Right cardiac atrium (tissue), 5 donors: ENCODE measurements at regions not wholly inside any gene's neighbourhood (a gene's known extent, or its start where the extent isn't known, plus 50 kb on each side); places are given as distances from the start of the nearest gene placed in this dataset.
"Not testable (repeated sequence)": the region's sequence is repeated elsewhere in the genome, so short reads cannot be mapped to it uniquely, and the experiment has no call there.

Source experiments
- ATAC-seq, 2 donors: fragments of 200-7000 bp; cut with Tn5 transposase; one replicate each; pipeline versions ENCODE4 v1.8.0 to v1.9.1; 2020; ENCODE audit warnings: moderate library complexity in 2 of 2, mild to moderate bottlenecking in 1 of 2
- DNase-seq, 3 donors: peaks; one replicate each; pipeline ENCODE4 v3.0.0-alpha.2; 2020
- H3K27ac ChIP-seq: one replicate; pipeline ENCODE4 v1.5.1; 2013; ENCODE audit warnings: mild to moderate bottlenecking, low read length, control low read depth, moderate library complexity
- H3K27me3 ChIP-seq: one replicate; pipeline ENCODE4 v1.6.1; 2013; ENCODE audit not compliant: control insufficient read depth, insufficient read depth
- H3K4me1 ChIP-seq: one replicate; pipeline ENCODE4 v1.6.1; 2013; ENCODE audit warnings: low read length; ENCODE audit not compliant: control insufficient read depth, insufficient read depth
- H3K4me3 ChIP-seq: one replicate; pipeline ENCODE4 v1.5.1; 2013; ENCODE audit warnings: low read length, control low read depth
- H3K9me3 ChIP-seq: one replicate; pipeline ENCODE4 v1.6.1; 2013; ENCODE audit warnings: low read length; ENCODE audit not compliant: control insufficient read depth
- WGBS: extraction: QIAGEN DNeasy Blood & Tissue Kit; methylation state at CpG from one replicate; pipeline ENCODE4 v1.1.7; 2013; 5-methylcytosine and 5-hydroxymethylcytosine counted together
- intact Hi-C, 4 donors: fragments of 100-400 bp; cut with DNase I; formaldehyde crosslinking; loops; one replicate each; pipeline versions ENCODE4 v1.11.0 to v1.14.0; 2022 to 2023
- donor health status: healthy with polysubstance abuse.
- donor health status: DM: no; HTN: yes; CAD: no.
- donor health status: DM: no; HTN: no; CAD: no.
- donor health status: DM: no; HTN: yes; CAD: no; lungs with severe emphysema.
- donor health status: DM: yes; HTN: yes; CAD: no.

DNA sequence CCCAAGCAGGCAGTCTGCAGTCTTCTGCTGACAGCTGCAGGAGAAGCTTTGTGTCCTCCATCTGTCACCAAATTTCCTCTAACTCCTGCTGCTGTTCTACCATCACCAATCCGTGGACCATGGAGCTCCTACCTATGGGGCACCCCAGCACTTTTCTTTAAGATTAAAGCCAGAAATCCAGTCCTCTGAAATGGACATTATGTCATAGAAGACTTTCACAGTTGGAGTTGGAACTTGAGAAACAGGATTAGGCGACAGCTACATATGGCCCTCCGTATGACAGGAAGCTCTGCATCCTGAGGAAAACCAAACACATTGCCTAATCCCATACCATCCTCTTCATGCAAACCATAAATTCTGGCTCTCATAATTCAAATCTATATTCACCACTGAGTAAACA is 470.6 kb upstream of the GALNTL6 start:
- ATAC-seq (no peak), DNase-seq (no peak)
- Histone ChIP-seq H3K9me3 (no peaks in the 10 kb centered on the region), H3K4me1 (no peaks in the 10 kb centered on the region), H3K27me3 (no peaks in the 10 kb centered on the region), H3K27ac (no peak overlapping the region), H3K4me3 (no peak overlapping the region)
- WGBS: 44% methylated on average over 3 of the region's 3 CpGs
- intact Hi-C loops: no loop called here

DNA sequence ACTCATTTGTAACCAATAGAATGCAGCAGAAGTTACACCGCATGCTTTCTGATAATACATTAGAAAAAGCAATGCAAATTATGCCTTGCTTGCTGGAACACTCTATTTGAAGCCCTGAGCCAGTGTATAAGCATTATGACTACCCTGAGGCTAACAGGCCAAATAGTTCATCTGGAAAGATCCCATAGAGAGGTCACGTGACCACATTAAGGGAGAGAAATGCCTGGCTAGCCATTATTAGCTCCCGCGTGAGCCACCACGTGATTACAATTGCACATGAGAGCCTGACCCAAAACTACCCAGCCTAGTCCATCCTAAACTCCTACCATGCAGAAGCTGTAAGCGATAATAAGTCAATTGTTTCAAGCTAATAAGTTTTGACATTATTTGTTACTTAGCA is 472.9 kb upstream of the GALNTL6 start:
- DNase-seq: no peak
- H3K27ac ChIP-seq: no peak overlapping the region
- no peak overlapping the region for H3K4me3 ChIP-seq
- no peaks in the 10 kb centered on the region for H3K27me3 ChIP-seq
- no peaks in the 10 kb centered on the region for H3K9me3 ChIP-seq
- WGBS: 88% methylated on average over 6 of the region's 6 CpGs
- intact Hi-C loops: no loop called here
- no peak for ATAC-seq
- no peaks in the 10 kb centered on the region for H3K4me1 ChIP-seq

DNA sequence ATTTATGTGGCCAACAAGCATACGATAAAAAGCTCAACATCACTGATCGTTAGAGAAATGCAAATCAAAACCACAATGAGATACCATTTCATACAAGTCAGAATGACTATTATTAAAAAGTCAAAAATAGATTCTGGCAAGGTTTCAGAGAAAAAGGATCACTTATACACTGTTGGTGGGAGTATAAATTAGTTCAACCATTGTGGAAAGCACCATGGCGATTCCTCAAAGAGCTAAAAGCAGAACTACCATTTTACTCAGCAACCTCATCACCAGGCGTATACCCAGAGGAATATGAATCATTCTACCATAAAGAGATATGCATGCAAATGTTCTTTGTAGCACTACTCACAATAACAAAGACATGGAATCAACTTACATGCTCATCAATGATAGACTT is 478.7 kb upstream of the GALNTL6 start:
- 60% methylated on average over 4 of the region's 4 CpGs for WGBS
- ATAC-seq (no peak), DNase-seq (no peak)
- H3K9me3 ChIP-seq: no peaks in the 10 kb centered on the region
- no peak overlapping the region for H3K27ac ChIP-seq
- no peaks in the 10 kb centered on the region for H3K4me1 ChIP-seq
- H3K4me3 ChIP-seq: no peak overlapping the region
- intact Hi-C loops: no loop called here
- no peaks in the 10 kb centered on the region for H3K27me3 ChIP-seq

DNA sequence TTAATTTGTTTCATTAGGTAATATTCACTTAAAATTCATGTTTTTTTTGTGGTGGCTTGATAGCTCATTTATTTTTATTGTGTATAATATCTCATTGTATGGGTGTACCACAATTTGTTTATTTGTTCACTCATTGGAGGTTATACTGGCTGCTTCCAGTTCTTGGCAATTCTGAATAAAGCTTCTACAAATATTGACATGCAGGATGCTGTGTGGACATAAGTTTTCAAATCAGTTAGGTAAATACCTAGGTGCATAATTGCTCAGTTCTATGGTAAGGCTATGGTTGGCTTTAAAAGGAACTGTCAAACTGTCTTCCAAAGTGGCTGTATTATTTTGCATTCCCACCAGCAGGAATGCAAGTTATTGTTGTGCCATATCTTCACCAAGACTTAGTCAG is 504.5 kb upstream of the GALNTL6 start:
- no peak overlapping the region for H3K27ac ChIP-seq
- DNase-seq (no peak), ATAC-seq (no peak)
- no peaks in the 10 kb centered on the region for H3K4me1 ChIP-seq
- H3K9me3 ChIP-seq: no peaks in the 10 kb centered on the region
- intact Hi-C loops: no loop called here
- no peak overlapping the region for H3K4me3 ChIP-seq
- no peaks in the 10 kb centered on the region for H3K27me3 ChIP-seq

DNA sequence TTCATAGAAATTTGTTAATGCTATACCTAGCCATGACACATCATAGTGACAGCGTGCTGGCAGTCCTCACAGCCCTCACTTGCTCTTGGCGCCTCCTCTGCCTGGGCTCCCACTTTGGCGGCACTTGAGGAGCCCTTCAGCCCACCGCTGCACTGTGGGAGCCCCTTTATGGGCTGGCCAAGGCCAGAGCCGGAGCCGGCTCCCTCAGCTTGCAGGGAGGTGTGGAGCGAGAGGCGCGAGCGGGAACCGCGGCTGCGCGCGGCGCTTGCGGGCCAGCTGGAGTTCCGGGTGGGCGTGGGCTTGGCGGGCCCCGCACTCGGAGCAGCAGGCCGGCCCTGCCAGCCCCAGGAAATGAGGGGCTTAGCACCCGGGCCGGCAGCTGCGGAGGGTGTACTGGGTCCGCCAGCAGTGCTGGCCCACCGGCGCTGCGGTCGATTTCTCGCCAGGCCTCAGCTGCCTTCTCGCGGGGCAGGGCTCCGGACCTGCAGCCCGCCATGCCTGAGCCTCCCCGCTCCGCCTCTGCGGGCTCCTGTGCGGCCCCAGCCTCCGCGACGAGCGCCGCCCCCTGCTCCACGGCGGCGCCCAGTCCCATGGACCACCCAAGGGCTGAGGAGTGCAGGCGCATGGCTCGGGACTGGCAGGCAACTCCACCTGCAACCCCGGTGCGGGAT is 515.0 kb upstream of the GALNTL6 start:
- H3K9me3 ChIP-seq, H3K4me3 ChIP-seq, H3K27me3 ChIP-seq, H3K27ac ChIP-seq, ATAC-seq, intact Hi-C loops, H3K4me1 ChIP-seq: not testable (repeated sequence)
- WGBS: 82% methylated on average over 52 of the region's 52 CpGs
- DNase-seq: peak in 2 of 3 donors; percentile 33 to 46

DNA sequence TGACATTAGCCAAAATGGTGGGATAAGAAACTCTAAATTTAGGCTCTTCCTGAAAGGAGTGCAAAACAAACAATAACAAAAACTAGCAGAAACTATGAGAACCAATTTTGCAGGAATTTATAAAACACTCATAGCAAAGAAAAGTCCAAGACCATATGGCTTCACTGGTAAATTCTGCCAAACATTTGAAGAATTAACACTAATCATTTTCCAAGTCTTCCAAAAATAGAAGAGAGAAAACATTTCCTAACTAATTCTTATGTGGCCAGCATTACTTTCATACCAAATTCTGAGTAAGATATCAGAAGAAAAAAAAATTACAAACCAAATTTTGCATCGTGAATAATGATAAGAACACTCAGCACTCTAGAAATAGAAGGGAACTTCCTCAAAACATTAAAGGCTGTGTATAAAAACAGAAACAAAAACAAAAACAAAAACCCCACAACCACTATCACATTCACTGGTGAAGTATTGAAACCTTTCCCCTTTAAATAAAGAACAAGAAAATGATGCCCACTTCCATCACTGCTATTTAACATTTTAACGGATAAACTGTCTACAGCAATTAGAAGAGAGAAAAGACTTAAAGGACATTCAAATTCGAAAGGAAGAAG is 524.3 kb upstream of the GALNTL6 start:
- no peaks in the 10 kb centered on the region for H3K4me1 ChIP-seq
- DNase-seq: no peak
- H3K4me3 ChIP-seq: no peak overlapping the region
- no peak overlapping the region for H3K27ac ChIP-seq
- intact Hi-C loops: no loop called here
- no peaks in the 10 kb centered on the region for H3K27me3 ChIP-seq
- WGBS: 51% methylated on average over 3 of the region's 3 CpGs
- ATAC-seq: no peak
- no peaks in the 10 kb centered on the region for H3K9me3 ChIP-seq

DNA sequence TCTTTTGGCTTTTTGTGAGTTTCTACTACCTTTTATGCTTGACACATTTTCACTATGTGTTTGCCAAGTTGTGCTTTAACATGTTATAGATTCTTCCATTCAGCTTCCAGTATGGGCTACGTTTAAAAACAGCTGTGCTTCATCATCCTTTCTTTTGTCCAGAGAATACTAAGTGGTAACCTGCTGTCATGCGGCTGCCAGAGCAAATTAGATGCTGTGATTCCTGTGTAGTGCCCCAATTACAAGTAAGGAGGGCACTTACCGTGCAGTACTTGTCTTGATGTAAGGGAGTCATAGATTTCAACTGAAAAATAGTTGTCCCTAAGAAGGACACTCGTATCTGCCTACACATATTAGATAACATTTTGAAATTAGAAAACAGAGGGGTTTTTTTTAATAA is 531.8 kb upstream of the GALNTL6 start:
- ATAC-seq (no peak), DNase-seq (no peak)
- H3K27ac ChIP-seq: no peak overlapping the region
- 47% methylated on average over 4 of the region's 4 CpGs for WGBS
- no peaks in the 10 kb centered on the region for H3K27me3 ChIP-seq
- intact Hi-C loops: no loop called here
- no peak overlapping the region for H3K4me3 ChIP-seq
- no peaks in the 10 kb centered on the region for H3K4me1 ChIP-seq
- H3K9me3 ChIP-seq: no peaks in the 10 kb centered on the region

DNA sequence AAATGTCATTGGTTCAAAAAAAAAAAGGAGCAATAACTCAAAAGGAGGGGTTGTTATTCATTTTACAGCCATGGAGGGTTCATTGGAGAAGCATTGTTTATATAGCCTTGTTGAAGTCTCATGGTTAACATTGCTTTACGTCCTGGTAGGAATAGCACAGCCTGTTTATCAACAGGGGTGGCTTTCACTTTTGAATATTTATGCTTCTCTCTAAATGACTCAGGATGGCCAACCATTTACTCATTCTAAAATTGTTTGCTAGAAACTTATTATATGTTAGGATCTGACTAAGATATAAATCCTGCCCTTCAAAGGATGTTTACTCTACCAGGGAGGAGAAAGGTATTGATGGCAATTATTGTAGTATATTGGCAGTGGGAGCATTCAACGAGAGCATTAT is 534.1 kb upstream of the GALNTL6 start:
- no peak overlapping the region for H3K27ac ChIP-seq
- WGBS: 78% methylated on average over 2 of the region's 2 CpGs
- intact Hi-C loops: no loop called here
- no peaks in the 10 kb centered on the region for H3K4me1 ChIP-seq
- H3K27me3 ChIP-seq: no peaks in the 10 kb centered on the region
- H3K4me3 ChIP-seq: no peak overlapping the region
- H3K9me3 ChIP-seq: no peaks in the 10 kb centered on the region
- DNase-seq (no peak), ATAC-seq (no peak)

DNA sequence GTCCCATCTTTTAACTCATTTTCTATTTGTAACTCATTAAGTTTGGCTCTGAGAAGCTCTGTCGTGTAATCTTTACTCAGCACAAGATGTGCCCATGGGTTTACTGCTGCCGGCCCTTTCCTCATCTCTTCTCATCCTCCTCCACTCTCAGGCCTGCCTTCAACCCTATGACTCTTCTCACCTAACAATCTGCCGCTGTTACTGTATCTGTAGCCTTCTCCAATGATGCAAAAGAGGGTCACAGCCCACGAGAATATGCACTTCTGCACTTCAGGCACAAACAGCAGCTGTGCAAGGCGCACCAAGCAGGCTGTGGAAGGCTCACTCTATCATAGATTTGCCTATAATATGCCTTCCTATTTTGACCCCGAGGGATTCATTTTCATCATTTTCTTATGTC is 546.5 kb upstream of the GALNTL6 start:
- no peak overlapping the region for H3K4me3 ChIP-seq
- no peak for ATAC-seq

DNA sequence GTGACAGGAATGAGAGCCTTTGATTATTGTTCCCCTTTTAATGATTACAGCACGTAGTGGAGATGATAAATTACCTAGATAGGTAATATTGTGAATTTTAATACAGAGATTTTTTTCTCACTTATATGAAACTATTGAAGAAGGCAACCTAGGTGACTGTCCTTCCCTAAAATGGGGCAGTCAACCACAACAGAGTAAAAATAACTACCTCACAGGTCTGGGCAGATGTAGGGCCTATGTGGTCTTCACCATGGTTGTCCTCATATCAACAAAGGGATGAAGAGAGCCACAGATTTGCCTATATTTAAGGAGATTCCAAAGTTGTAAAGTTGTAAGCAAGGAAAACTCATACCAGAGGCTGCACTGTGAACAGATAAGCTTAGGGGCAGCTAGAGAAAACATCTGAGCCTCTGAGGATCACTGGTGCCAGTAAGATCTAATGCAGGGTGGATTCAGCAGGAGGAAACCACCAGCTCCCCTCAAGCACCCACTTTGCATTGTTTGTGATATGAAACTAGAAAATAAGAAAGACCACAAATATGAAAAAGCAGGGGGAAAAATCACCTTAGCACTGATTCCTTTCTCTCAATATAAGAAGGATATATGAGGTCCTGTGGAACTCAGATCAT is 547.9 kb upstream of the GALNTL6 start:
- no peak for DNase-seq
- no peaks in the 10 kb centered on the region for H3K27me3 ChIP-seq
- ATAC-seq: no peak
- intact Hi-C loops: no loop called here
- no peak overlapping the region for H3K27ac ChIP-seq
- WGBS: 72% methylated on average over 1 of the region's 1 CpG
- H3K4me1 ChIP-seq: no peaks in the 10 kb centered on the region
- no peak overlapping the region for H3K4me3 ChIP-seq
- H3K9me3 ChIP-seq: no peaks in the 10 kb centered on the region

More for the DNA sequence above, 546.5 kb upstream of the GALNTL6 start:
- intact Hi-C loops: no loop called here
- H3K9me3 ChIP-seq: no peaks in the 10 kb centered on the region
- no peak for DNase-seq
- H3K27me3 ChIP-seq: no peaks in the 10 kb centered on the region
- no peaks in the 10 kb centered on the region for H3K4me1 ChIP-seq
- WGBS: 49% methylated on average over 6 of the region's 6 CpGs
- H3K27ac ChIP-seq: no peak overlapping the region

DNA sequence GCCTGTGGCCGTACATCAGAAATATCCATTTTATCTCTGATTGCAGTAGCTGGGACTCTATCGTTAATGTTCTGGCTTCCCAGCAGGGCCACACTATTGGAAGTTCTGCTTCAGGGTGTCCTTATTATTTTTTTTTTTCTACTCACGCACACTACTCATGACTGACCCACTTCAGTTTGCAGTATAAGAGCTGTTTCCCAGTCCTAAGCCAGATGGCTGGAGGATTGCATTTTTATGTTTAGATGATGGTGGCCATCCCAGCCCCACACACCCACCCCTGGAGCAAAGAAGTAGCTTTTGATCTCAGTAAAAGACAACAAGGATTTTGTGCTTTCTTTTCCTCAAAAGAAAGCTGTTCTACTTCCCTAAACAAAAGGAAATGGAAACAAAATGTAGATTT is 557.0 kb upstream of the GALNTL6 start:
- H3K4me3 ChIP-seq: no peak overlapping the region
- ATAC-seq: no peak
- intact Hi-C loops: no loop called here
- H3K4me1 ChIP-seq: no peaks in the 10 kb centered on the region
- no peak for DNase-seq
- H3K9me3 ChIP-seq: no peaks in the 10 kb centered on the region
- no peak overlapping the region for H3K27ac ChIP-seq
- 78% methylated on average over 3 of the region's 3 CpGs for WGBS
- no peaks in the 10 kb centered on the region for H3K27me3 ChIP-seq
